DND-41 (cell line): ENCODE measurements at regions not wholly inside any gene's neighbourhood (a gene's known extent, or its start where the extent isn't known, plus 50 kb on each side); places are given as distances from the start of the nearest gene placed in this dataset.
"Not testable (repeated sequence)": the region's sequence is repeated elsewhere in the genome, so short reads cannot be mapped to it uniquely, and the experiment has no call there.

Experiments used
- ATAC-seq: fragments of 200-7000 bp; cut with Tn5 transposase; 3 replicates; pipeline ENCODE4 v1.9.1; 2021; ENCODE audit warnings: low read depth; ENCODE audit not compliant: insufficient read depth
- DNase-seq: peaks from one replicate; pipeline ENCODE4 v3.0.0-alpha.2; 2020
- H2AFZ ChIP-seq: 2 replicates; pipeline ENCODE4 v1.6.0; 2012; ENCODE audit warnings: low read depth, low read length
- H3K27ac ChIP-seq: 2 replicates; pipeline ENCODE4 v1.5.1; 2012; ENCODE audit warnings: low read length, inconsistent platforms
- H3K27me3 ChIP-seq: fragments of 200-600 bp; sonication (generic); 2 replicates; pipeline ENCODE4 v1.6.0; 2012; ENCODE audit warnings: low read length, mild to moderate bottlenecking, inconsistent platforms; ENCODE audit not compliant: insufficient read depth, poor library complexity
- H3K36me3 ChIP-seq: 2 replicates; pipeline ENCODE4 v1.5.1; 2012; ENCODE audit warnings: low read length, inconsistent platforms; ENCODE audit not compliant: insufficient read depth
- H3K4me1 ChIP-seq: 2 replicates; pipeline ENCODE4 v1.5.1; 2012; ENCODE audit warnings: mild to moderate bottlenecking, low read length; ENCODE audit not compliant: insufficient read depth
- H3K4me2 ChIP-seq: 2 replicates; pipeline ENCODE4 v1.6.0; 2012; ENCODE audit warnings: mild to moderate bottlenecking, moderate library complexity, low read length, inconsistent platforms; ENCODE audit not compliant: insufficient read depth
- H3K4me3 ChIP-seq, 2 experiments: fragments of 200-600 bp in 1 of 2; shearing (Covaris generic) in 1 of 2; 2 replicates each; pipeline ENCODE4 v1.5.1; 2012 to 2016; ENCODE audit warnings: inconsistent platforms in 2 of 2, low read length in 2 of 2, mild to moderate bottlenecking in 2 of 2, low read depth in 1 of 2, moderate library complexity in 1 of 2
- H3K79me2 ChIP-seq: 2 replicates; pipeline ENCODE4 v1.6.0; 2012; ENCODE audit warnings: low read length, inconsistent platforms; ENCODE audit not compliant: insufficient read depth
- H3K9ac ChIP-seq: 2 replicates; pipeline ENCODE4 v1.6.0; 2012; ENCODE audit warnings: low read depth, mild to moderate bottlenecking, inconsistent platforms, low read length, moderate library complexity
- H3K9me3 ChIP-seq: 2 replicates; pipeline ENCODE4 v1.5.1; 2012; ENCODE audit warnings: low read length, moderate library complexity, mild to moderate bottlenecking, inconsistent platforms; ENCODE audit not compliant: insufficient read depth, severe bottlenecking
- H4K20me1 ChIP-seq: 2 replicates; pipeline ENCODE4 v1.6.0; 2012; ENCODE audit warnings: low read length; ENCODE audit not compliant: insufficient read depth
- EZH2 ChIP-seq: IDR thresholded peaks from 3 replicates; pipeline ENCODE4 v1.6.1; 2012; ENCODE audit warnings: borderline replicate concordance, low read depth, mild to moderate bottlenecking, moderate library complexity, low read length, inconsistent platforms; ENCODE audit not compliant: severe bottlenecking
- TF ChIP-seq, protein P1 (sequence below): IDR thresholded peaks from 2 replicates; pipeline ENCODE4 v1.5.1; 2012; ENCODE audit warnings: borderline replicate concordance, low read length, moderate library complexity, mild to moderate bottlenecking; ENCODE audit not compliant: poor library complexity, severe bottlenecking; ENCODE audit errors: extremely low read depth

DNA sequence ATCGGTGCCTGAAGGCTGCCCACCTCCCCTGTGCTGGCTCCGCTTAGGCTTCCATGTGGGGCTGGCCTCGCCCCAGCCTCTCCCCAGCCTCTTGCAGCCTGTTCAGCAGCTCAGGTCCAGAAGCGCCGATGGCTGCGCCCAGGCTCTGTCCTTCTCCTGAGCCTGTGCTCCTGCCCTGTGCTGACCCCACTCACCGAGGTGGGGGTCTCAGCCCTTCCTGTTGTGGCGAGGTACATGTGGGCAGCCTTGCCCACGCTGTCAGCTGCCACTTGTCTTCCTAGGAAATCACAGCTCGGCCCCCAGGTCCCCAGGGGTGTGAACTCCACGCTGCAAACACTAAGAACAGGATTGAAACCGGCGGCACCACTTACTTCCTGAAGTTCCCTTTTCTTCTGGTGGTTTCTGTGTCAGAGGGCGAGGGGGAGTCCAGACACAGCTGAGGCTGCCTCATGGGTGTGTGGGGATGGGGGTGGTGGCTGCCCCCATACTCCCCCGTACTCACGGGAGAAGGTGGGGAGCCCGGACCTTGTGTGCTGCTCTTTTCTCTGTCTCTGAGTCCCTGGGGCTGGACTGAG lies 249.1 kb downstream of the TMEM121 start:
- H3K79me2 ChIP-seq, H3K4me3 ChIP-seq, DNase-seq, H3K4me2 ChIP-seq, H3K4me1 ChIP-seq, H3K9me3 ChIP-seq, H3K9ac ChIP-seq, H3K27ac ChIP-seq, H4K20me1 ChIP-seq, H3K36me3 ChIP-seq, ATAC-seq, H3K27me3 ChIP-seq, H2AFZ ChIP-seq: not testable (repeated sequence)

- H3K79me2 ChIP-seq, ATAC-seq, H3K9me3 ChIP-seq, H3K4me2 ChIP-seq, H3K9ac ChIP-seq, H3K4me3 ChIP-seq, H2AFZ ChIP-seq, H3K27ac ChIP-seq, H4K20me1 ChIP-seq, H3K36me3 ChIP-seq, H3K4me1 ChIP-seq, H3K27me3 ChIP-seq, DNase-seq: not testable (repeated sequence)
Observed at GRCh38 chr14:105776112-105776511, 249.7 kb downstream of the TMEM121 start.

DNA sequence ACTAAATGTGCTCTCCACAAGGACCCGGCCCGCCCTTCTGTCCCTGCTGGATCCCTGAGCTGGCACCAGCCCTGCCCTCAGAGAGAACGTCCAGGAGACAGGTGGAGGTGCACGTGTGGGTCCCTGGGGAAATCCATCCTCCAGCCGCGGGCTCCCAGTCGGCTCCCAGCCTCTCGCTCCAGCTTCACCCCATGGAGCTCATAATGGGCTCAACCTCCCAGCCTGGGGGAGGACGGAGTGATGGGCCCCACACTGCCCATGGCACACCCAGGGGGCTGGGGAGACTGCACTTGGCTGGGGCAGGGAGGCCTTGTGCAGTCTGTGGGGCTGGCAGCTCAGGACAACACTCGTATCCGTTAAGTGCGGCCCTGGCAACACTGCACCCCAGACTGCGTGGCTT lies 250.5 kb downstream of the TMEM121 start:
- DNase-seq, result no peak
- H2AFZ ChIP-seq, result no peak overlapping the region
- no peaks in the 10 kb centered on the region for H4K20me1 ChIP-seq
- H3K9ac ChIP-seq, result no peak overlapping the region
- no peaks in the 10 kb centered on the region for H3K36me3 ChIP-seq
- no peak for TF ChIP-seq EZH2
- TF ChIP-seq, protein P1, sequence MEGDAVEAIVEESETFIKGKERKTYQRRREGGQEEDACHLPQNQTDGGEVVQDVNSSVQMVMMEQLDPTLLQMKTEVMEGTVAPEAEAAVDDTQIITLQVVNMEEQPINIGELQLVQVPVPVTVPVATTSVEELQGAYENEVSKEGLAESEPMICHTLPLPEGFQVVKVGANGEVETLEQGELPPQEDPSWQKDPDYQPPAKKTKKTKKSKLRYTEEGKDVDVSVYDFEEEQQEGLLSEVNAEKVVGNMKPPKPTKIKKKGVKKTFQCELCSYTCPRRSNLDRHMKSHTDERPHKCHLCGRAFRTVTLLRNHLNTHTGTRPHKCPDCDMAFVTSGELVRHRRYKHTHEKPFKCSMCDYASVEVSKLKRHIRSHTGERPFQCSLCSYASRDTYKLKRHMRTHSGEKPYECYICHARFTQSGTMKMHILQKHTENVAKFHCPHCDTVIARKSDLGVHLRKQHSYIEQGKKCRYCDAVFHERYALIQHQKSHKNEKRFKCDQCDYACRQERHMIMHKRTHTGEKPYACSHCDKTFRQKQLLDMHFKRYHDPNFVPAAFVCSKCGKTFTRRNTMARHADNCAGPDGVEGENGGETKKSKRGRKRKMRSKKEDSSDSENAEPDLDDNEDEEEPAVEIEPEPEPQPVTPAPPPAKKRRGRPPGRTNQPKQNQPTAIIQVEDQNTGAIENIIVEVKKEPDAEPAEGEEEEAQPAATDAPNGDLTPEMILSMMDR, result no peak
- H3K27ac ChIP-seq, result no peak overlapping the region
- H3K4me1 ChIP-seq, result no peaks in the 10 kb centered on the region
- H3K4me3 ChIP-seq, result no peak overlapping the region
- H3K27me3 ChIP-seq, result no peaks in the 10 kb centered on the region
- no peaks in the 10 kb centered on the region for H3K79me2 ChIP-seq
- H3K9me3 ChIP-seq, result peaks cover 8% of the 10 kb centered on the region
- ATAC-seq, result no peak
- no peak overlapping the region for H3K4me2 ChIP-seq

DNA sequence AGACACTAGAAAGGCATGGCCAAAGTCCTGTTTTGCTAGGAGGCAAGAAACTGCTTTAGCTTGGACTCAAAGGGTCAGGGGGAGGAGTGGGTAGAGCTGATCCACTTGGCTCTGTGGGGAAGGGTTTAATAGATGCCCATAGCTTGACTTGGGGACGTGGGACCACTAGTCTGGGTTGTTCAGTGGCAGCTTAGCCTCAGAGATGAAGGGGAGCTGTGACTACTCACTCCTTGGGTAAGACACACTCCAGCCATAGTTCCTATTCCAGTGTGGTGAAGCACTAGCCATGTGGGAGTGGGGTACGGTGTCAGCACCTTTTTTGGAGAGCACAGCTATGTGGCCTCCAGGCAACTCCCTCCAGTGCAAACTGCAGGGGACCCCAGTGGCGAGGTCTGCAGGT lies 257.3 kb downstream of the TMEM121 start:
- Histone ChIP-seq H2AFZ (no peak overlapping the region), H4K20me1 (no peaks in the 10 kb centered on the region), H3K36me3 (no peaks in the 10 kb centered on the region), H3K27ac (no peak overlapping the region), H3K9ac (no peak overlapping the region), H3K9me3 (peaks cover 8% of the 10 kb centered on the region), H3K79me2 (no peaks in the 10 kb centered on the region), H3K27me3 (no peaks in the 10 kb centered on the region), H3K4me2 (no peak overlapping the region), H3K4me1 (no peaks in the 10 kb centered on the region), H3K4me3 (no peak overlapping the region)
- no peak for DNase-seq
- ATAC-seq, result no peak
- no peak for TF ChIP-seq EZH2
- TF ChIP-seq, protein P1, result no peak
